Heart left ventricle (tissue), 13 donors: ENCODE measurements at regions not wholly inside any gene's neighbourhood (a gene's known extent, or its start where the extent isn't known, plus 50 kb on each side); places are given as distances from the start of the nearest gene placed in this dataset.
"Not testable (repeated sequence)": the region's sequence is repeated elsewhere in the genome, so short reads cannot be mapped to it uniquely, and the experiment has no call there.

Experiments
- CTCF ChIP-seq, 12 donors: fragments of 200-600 bp; sonication (generic) in 4 of 12; IDR thresholded peaks; one replicate each; pipeline versions ENCODE4 v1.5.0 to v1.8.0; 2018 to 2022; ENCODE audit warnings: antibody characterized with exemption in 12 of 12, mild to moderate bottlenecking in 5 of 12
- POLR2A ChIP-seq, 2 donors: fragments of 450-650 bp; IDR thresholded peaks; one replicate each; pipeline ENCODE4 v1.6.1; 2017; ENCODE audit warnings: antibody characterized with exemption in 2 of 2, mild to moderate bottlenecking in 2 of 2, moderate library complexity in 2 of 2
- donor health status: ischemic (EF 13 %, LVEDD 7.1; RV severe dilation, severe dysfunction).
- donor health status: DM: no; HTN: yes; CAD: no.
- donor health status: DM: no; HTN: no; CAD: no.
- donor health status: ischemic (EF 25% LVEDD 6.9; RV normal size, moderate dysfunction).
- donor health status: ischemic (EF 25% LVEDD 5.7; RV mildly dilated, moderate dysfunction).
- donor health status: ischemic (EF 35%, LVEDD 5.7; RV mildly dilated, moderate dysfunction).
- donor health status: nonischemic (EF 11% LVEDD 7.7; RV severe dilation, severe dysfunction).
- donor health status: DM: yes; HTN: yes; CAD: no.
- donor health status: PGD.
- donor health status: ischemic (EF 29% LVEDD 5.4; RV normal size, mild dysfunction).
- donor health status: nonischemic (EF 23%, LVEDD 6.1; RV moderate dilation, normal function).

- not testable (repeated sequence) for TF ChIP-seq CTCF, POLR2A (IDR thresholded peaks at IDR 0.05)
Measured at GRCh38 chr15:84157056-84157632, 78.4 kb upstream of the GOLGA6L4 start.
